GM10248 (cell line): ENCODE measurements at regions not wholly inside any gene's neighbourhood (a gene's known extent, or its start where the extent isn't known, plus 50 kb on each side); places are given as distances from the start of the nearest gene placed in this dataset.

Source experiments
- CTCF ChIA-PET: fragments of 300-600 bp; sonication (Branson Sonifier 250); formaldehyde crosslinking; extraction: SDS; loops from one replicate; lab custom pipeline; 2021; ENCODE audit warnings: antibody characterized with exemption; lab: Yijun Ruan, JAX
- POLR2A ChIA-PET: fragments of 350-650 bp; sonication (Branson Sonifier 250); formaldehyde crosslinking; extraction: SDS; loops from one replicate; lab custom pipeline; 2020; ENCODE audit warnings: antibody characterized with exemption; lab: Yijun Ruan, JAX
- DNase-seq: peaks from one replicate; pipeline ENCODE4 v3.0.0; 2012; ENCODE audit errors: extremely low spot score
- TF ChIP-seq, protein P1 (sequence below): IDR thresholded peaks from 2 replicates; pipeline ENCODE4 v1.5.1; 2012; ENCODE audit warnings: mild to moderate bottlenecking, low read depth; ENCODE audit errors: extremely low read depth, missing control alignments, control extremely low read depth

DNA sequence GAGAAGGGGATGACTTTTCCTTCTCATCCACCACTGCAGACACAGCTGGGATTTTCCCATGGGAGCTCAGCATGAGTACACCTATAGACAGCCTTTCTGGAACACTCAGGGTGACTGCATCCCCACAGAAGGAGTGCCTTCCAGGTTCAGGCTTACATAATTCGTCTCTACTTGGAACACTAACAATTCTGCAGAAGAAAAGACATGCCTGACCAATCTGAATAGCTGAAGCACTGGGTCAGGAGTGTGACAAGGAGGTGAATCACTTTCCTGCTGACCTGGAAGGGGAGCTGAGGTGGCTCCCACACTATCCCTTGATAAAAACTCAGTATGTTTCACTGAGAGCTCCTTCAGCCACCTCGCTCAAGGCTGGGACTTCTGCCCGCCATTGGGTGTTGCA, 425.3 kb downstream of the TLR4 start:
- CTCF ChIA-PET: interaction anchor here (1.5 kb wide), 1 partner anchor 12 kb away, joined by 4 read pairs; no protein-coding TSS in a partner anchor
- POLR2A ChIA-PET: no interaction called here
- no peak for DNase-seq
- TF ChIP-seq, protein P1, sequence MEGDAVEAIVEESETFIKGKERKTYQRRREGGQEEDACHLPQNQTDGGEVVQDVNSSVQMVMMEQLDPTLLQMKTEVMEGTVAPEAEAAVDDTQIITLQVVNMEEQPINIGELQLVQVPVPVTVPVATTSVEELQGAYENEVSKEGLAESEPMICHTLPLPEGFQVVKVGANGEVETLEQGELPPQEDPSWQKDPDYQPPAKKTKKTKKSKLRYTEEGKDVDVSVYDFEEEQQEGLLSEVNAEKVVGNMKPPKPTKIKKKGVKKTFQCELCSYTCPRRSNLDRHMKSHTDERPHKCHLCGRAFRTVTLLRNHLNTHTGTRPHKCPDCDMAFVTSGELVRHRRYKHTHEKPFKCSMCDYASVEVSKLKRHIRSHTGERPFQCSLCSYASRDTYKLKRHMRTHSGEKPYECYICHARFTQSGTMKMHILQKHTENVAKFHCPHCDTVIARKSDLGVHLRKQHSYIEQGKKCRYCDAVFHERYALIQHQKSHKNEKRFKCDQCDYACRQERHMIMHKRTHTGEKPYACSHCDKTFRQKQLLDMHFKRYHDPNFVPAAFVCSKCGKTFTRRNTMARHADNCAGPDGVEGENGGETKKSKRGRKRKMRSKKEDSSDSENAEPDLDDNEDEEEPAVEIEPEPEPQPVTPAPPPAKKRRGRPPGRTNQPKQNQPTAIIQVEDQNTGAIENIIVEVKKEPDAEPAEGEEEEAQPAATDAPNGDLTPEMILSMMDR: no peak

DNA sequence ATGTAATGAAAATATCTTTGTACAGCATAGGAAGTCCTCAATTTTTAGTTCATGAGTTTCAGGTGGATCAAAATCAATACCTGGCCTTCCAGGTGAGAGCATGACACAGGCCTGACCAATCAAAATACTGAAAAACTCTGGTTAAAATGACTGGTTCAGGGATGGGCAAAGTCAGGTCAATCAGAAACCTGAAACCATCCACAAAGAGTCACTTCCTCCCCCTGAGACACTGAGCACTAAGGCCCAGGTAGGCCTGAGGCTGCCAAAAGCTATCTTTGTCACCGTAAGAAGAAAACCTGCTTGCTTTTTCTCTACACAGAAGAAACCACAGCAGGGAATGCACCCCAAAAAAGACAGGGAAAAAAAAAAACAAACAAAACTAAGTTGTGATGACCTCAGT, 444.8 kb downstream of the TLR4 start:
- CTCF ChIA-PET: no interaction called here
- no peak for DNase-seq
- TF ChIP-seq, protein P1: no peak
- POLR2A ChIA-PET: no interaction called here

DNA sequence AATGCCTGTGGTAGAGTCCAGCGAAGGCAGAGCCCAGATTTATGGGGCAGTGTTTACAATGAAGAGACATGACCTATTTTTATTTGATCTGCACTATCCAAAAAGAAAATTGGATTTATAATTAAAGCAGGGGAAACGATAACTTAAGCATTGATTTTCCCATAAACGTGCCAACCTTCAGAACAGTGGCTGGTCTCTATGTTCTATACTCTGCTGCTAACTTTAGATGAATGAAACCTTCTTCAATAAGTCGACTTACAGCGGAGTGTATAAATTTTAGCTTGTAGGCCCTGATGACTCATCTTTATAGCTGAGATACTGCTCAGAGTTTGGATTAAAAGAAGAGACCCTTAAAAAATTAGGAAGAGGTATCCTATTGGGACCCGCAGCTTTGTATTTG, 452.6 kb downstream of the TLR4 start:
- CTCF ChIA-PET: no interaction called here
- no peak for DNase-seq
- TF ChIP-seq, protein P1: no peak
- POLR2A ChIA-PET: no interaction called here

DNA sequence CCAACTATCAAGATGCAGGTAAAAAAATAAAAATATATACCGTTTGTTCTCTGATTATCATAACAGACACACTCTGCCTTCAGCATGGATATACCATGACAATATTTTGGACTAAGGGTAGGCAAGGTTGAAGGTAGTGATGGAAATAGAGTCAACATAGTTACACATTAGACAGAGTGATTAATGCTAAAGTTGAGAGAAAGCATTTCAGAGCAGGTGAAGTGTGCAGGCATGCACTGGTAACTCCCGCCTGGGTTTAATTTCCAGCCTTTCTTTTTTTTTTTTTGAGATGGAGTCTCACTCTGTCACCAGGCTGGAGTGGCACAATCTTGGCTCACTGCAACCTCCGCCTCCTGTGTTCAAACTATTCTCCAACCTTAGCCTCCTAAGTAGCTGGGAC, 458.5 kb downstream of the TLR4 start:
- ChIA-PET CTCF (no interaction called here), POLR2A (no interaction called here)
- DNase-seq: no peak
- TF ChIP-seq, protein P1: no peak

DNA sequence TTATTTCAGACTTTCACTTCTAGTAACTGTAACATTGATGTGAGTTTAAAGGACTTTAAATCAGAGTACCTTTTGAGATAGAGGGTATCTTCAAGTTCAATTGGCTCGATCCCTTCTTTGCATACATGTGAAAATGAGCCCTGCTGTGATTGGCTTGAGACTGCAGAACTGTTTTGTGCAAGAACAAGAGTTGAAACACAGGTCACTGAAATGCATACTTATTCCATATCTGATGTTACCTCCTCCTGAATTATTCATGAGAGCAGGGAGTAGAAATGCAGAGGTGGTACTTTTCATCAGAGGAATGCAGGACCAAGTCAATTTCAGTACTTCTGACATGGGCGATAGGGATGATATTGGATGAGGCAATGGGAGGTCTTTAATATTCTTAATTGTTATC, 459.5 kb downstream of the TLR4 start:
- no peak for DNase-seq
- POLR2A ChIA-PET: no interaction called here
- CTCF ChIA-PET: no interaction called here
- TF ChIP-seq, protein P1: no peak

DNA sequence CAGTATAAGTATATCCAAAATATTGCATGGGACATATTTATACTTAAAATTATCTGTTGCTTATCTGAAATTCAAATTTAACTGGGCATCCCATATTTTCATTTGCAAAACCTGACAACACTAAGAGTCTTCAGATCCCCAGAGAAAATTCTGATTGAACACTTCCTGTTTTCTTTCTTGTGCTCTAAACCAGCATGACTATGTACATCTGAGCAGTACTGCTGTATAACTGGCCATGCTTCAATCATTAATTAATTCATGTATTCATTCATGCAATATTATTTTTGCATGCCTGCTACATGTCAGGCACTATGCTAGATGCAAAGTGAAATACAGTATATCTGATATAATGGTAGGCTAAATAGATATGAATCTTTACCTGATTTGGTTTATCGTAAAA, 461.2 kb downstream of the TLR4 start:
- ChIA-PET POLR2A (no interaction called here), CTCF (no interaction called here)
- DNase-seq: no peak
- TF ChIP-seq, protein P1: no peak
